Spinal cord (tissue), 9 donors: ENCODE measurements at regions not wholly inside any gene's neighbourhood (a gene's known extent, or its start where the extent isn't known, plus 50 kb on each side); places are given as distances from the start of the nearest gene placed in this dataset.
A peak's percentile ranks its signal among the peaks of the same experiment; 100 is the strongest.

Source experiments
- DNase-seq, 6 donors: peaks; one replicate each; pipeline versions ENCODE4 v3.0.0 to v3.0.0-alpha.2; 2013 to 2015; ENCODE audit warnings: low spot score in 6 of 6, low read depth in 4 of 6
- H3K27ac ChIP-seq: one replicate; pipeline ENCODE4 v1.5.1; 2013; ENCODE audit warnings: low read depth, low read length, control low read depth
- H3K27me3 ChIP-seq: one replicate; pipeline ENCODE4 v1.6.1; 2013; ENCODE audit warnings: low read length; ENCODE audit not compliant: control insufficient read depth, insufficient read depth
- H3K36me3 ChIP-seq: one replicate; pipeline ENCODE4 v1.6.1; 2013; ENCODE audit warnings: low read length; ENCODE audit not compliant: control insufficient read depth, insufficient read depth
- H3K4me1 ChIP-seq: one replicate; pipeline ENCODE4 v1.6.1; 2013; ENCODE audit warnings: low read length; ENCODE audit not compliant: control insufficient read depth, insufficient read depth
- H3K4me3 ChIP-seq: one replicate; pipeline ENCODE4 v1.5.1; 2013; ENCODE audit warnings: low read depth, low read length, control low read depth
- H3K9me3 ChIP-seq: one replicate; pipeline ENCODE4 v1.6.1; 2013; ENCODE audit warnings: low read length; ENCODE audit not compliant: control insufficient read depth, insufficient read depth
- WGBS: methylation state at CpG from one replicate; pipeline ENCODE4 v1.1.5; 2013; ENCODE audit warnings: missing lambda C conversion rate; ENCODE audit not compliant: insufficient coverage; 5-methylcytosine and 5-hydroxymethylcytosine counted together
- donor health status: healthy.

DNA sequence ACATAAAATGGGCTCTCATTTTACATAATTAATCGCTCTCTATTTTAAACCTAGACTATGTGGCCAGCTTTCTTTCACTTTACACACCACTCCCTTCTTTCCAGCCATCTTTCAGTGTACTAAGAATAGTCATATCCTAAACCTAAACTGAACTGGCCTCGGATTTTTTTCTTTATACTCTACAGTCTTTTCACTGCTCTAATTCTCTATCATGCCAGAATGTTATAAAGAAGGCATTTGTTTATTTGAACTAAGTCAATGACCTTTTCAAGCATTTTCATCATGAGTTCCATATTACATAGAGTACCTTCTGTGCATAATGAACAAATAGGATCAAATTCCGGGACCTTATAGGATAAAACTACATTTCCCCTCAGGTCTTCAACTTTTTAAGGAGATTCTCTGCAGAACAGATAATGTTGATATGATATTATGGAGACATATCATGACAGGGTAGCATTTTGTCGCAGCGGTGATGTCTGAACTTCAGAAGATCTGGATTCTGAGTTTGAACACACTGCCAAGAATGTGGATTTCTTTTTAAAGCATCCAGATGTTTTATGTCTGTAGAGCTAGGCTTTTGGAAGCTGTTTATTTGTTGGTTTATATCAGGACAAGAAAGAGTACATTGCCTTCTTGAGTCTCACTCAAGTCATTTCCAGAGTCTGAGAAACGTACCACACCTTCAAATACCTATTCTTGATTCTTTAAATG lies 1047.3 kb downstream of the MCTP2 start:
- WGBS: 94% methylated on average over 3 of the region's 6 CpGs
- H3K4me1 ChIP-seq: no peaks in the 10 kb centered on the region
- no peak for DNase-seq
- no peak overlapping the region for H3K4me3 ChIP-seq
- no peaks in the 10 kb centered on the region for H3K9me3 ChIP-seq
- no peaks in the 10 kb centered on the region for H3K27me3 ChIP-seq
- H3K27ac ChIP-seq: peak overlapping the region; percentile 3
- H3K36me3 ChIP-seq: no peaks in the 10 kb centered on the region

DNA sequence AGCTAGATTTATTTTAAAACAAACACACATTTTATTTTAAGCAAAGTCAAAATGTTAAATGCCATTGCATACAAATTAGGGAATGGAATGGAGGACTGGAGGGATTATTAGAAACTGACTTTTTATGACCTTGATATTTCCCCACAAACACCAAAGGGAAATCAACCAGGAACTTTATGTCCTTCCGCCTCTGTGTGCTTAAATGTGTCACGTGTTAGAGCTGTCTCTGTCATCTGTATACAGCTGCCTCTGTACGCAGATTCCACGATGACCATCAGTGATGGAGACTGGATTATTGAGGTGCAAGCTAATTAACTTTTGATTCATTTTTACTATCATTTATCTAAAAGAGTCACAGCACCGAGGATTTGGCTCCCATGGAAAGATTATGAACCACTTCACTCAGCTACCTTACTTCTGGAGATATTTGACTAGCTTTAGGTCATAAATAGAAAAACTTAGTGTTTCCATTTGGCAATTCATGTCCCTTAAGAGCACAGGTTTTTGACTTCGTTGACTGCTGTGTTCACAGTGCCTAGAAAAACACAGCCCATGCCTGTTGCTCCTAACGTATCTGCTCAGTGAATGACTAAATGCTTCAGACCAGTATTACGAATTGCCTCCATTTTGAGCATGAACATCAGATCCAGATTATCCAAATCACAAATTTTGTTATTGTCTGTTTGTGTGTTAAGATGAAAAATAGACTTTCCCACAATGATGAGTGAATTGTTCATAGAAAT lies 1048.1 kb downstream of the MCTP2 start:
- Histone ChIP-seq H3K27ac (no peak overlapping the region), H3K9me3 (no peaks in the 10 kb centered on the region), H3K4me3 (no peak overlapping the region), H3K36me3 (no peaks in the 10 kb centered on the region), H3K4me1 (no peaks in the 10 kb centered on the region), H3K27me3 (no peaks in the 10 kb centered on the region)
- no peak for DNase-seq
- WGBS: 100% methylated on average over 1 of the region's 8 CpGs

DNA sequence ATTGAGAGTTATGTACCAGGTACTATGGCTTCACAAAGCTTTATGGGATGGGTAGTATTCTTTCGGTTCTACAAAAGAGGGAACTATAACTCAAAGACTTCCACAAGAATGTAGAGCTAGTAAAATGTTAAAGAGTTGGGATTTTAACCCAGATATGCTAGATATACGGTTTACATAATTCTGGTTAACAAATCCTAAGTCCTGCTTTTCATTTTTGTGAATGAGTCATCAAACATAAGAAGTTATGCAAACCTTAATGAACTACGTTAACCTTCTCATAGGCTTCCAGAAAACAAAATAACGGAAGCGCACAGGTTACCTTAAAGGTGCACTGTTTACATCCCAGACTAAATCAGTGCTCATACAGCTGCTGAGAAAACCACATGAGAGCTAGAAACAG lies 1049.3 kb downstream of the MCTP2 start:
- WGBS: no CpG with 5 or more reads among the region's 5 CpGs
- H3K27me3 ChIP-seq: no peaks in the 10 kb centered on the region
- H3K36me3 ChIP-seq: no peaks in the 10 kb centered on the region
- H3K27ac ChIP-seq: no peak overlapping the region
- no peak for DNase-seq
- H3K4me3 ChIP-seq: no peak overlapping the region
- H3K4me1 ChIP-seq: peaks cover 5% of the 10 kb centered on the region
- H3K9me3 ChIP-seq: no peaks in the 10 kb centered on the region

DNA sequence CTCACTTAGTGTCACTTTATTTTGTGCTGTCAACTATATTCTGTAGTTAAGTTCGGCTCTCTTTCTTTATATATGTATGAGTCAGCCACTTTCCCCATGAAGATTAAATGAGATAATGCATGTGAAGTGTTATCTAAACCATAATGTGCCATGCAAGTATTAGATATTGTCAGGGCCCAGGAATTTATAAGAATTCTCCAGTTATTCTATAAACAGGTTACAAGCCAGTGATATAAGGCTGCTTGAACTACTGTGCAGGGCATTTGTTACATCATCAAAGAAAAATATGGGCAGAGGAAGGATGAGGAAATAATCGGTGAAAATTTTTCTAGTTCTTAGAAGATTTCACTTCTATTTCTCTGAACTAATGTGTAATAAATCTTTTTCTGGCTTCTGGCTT lies 1049.0 kb upstream of the NR2F2 start:
- peaks cover 8% of the 10 kb centered on the region for H3K4me1 ChIP-seq
- no peak overlapping the region for H3K27ac ChIP-seq
- DNase-seq: no peak
- H3K27me3 ChIP-seq: no peaks in the 10 kb centered on the region
- H3K9me3 ChIP-seq: no peaks in the 10 kb centered on the region
- no peaks in the 10 kb centered on the region for H3K36me3 ChIP-seq
- no peak overlapping the region for H3K4me3 ChIP-seq
- no CpG with 5 or more reads among the region's 2 CpGs for WGBS

DNA sequence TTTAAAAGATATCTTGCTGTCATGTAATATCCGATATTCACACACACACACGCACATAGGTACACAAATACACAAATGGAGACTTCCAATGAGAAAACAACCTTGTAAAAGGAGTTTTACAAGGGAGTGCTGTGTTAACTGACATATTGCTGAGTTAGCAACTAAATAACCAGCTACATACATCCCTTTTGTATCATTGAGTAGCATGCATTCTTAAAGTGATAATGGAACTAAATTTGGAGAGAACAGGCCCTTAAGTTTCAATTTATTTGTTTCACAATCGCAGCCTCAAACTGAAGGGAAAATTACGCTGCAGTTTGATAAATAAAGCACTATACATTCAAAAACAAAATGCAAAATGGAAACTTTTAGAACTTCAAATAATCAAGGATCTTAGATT lies 1046.0 kb upstream of the NR2F2 start:
- peaks cover 21% of the 10 kb centered on the region for H3K4me1 ChIP-seq
- peaks cover 5% of the 10 kb centered on the region for H3K27me3 ChIP-seq
- no peak for DNase-seq
- H3K36me3 ChIP-seq: no peaks in the 10 kb centered on the region
- H3K9me3 ChIP-seq: no peaks in the 10 kb centered on the region
- no peak overlapping the region for H3K4me3 ChIP-seq
- H3K27ac ChIP-seq: peak overlapping the region; percentile 93
- WGBS: no CpG with 5 or more reads among the region's 4 CpGs

DNA sequence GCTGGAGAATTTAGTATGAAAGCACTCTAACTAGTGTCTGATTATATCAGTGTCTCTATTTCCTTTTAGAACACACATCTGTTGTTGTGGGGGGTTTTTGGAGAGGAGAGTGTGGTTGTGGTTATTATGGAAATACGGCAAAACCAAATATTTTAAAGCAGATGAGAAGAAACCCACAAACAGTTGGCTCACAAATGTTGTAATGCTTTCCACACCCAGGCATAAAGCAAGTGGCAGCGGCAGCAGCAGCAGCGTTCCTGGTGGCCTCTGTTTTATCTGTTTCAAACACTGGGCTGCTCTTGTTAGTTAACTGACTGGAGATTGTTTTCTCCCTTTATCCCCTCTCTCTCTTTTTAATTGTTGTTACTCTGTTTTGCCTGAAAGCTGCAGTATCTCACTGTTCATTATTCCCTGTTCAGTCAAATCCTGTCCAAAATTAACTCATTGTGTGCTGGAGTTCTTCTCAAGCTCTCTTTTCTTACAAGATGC lies 1045.5 kb upstream of the NR2F2 start:
- no peaks in the 10 kb centered on the region for H3K9me3 ChIP-seq
- H3K36me3 ChIP-seq: no peaks in the 10 kb centered on the region
- DNase-seq: peak in 2 of 6 donors; percentile 86 to 90
- peaks cover 5% of the 10 kb centered on the region for H3K27me3 ChIP-seq
- H3K4me1 ChIP-seq: peaks cover 21% of the 10 kb centered on the region
- 0% methylated on average over 1 of the region's 3 CpGs for WGBS
- peak overlapping the region; percentile 10 for H3K4me3 ChIP-seq
- peak overlapping the region; percentile 93 for H3K27ac ChIP-seq

DNA sequence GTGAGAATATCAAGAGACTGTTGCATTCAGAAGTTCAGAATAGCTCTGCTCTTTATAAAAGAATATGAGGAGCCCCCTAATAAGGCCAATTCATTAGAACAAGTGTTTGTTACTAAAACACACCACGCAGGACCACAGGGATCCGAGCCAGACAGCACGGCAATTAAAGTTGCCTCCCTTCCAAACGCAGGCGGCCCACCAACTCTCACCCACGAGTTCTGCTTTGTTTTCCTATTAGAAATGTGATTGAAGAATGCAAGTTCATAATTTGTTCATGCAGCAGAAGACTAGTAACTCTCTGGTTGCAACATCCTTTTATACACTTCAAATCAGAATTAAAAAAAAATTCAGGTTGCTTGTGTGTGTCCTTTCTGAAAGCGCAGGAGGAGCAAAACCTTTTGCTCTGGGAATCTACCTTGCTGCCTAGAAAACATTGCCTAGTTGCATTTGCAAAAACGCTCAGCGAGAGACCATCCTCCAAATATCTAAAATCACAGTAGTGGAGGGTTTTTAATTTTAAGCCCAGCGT lies 1044.1 kb upstream of the NR2F2 start:
- no peaks in the 10 kb centered on the region for H3K36me3 ChIP-seq
- no peaks in the 10 kb centered on the region for H3K9me3 ChIP-seq
- H3K27me3 ChIP-seq: peaks cover 9% of the 10 kb centered on the region
- peak in 2 of 6 donors; percentile 40 to 47 for DNase-seq
- no peak overlapping the region for H3K4me3 ChIP-seq
- H3K4me1 ChIP-seq: peaks cover 21% of the 10 kb centered on the region
- peak overlapping the region; percentile 93 for H3K27ac ChIP-seq
- WGBS: no CpG with 5 or more reads among the region's 10 CpGs

DNA sequence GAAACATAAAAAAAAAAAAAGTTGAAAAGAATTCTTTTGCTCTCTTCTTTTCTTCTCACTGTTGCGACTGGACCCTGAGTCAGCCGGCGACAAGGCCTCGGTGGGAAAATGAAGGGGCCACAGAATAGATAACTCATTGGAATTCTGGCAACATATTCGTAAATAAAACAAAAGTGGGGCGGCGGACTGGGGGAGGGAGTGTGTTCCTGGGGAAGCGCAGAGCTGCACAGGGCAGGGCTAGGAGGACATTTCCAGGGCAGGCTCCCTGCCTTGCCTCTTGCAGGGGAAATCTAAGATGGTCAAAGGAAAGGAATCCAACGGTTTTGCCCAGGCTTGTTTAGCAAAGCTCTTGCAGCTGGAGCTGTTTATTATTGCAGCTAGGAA lies 1042.8 kb upstream of the NR2F2 start:
- DNase-seq: peak in 2 of 6 donors; percentile 70 to 72
- H3K36me3 ChIP-seq: no peaks in the 10 kb centered on the region
- H3K27ac ChIP-seq: peak overlapping the region; percentile 93
- 41% methylated on average over 4 of the region's 9 CpGs for WGBS
- H3K4me1 ChIP-seq: peaks cover 22% of the 10 kb centered on the region
- peaks cover 9% of the 10 kb centered on the region for H3K27me3 ChIP-seq
- peak overlapping the region; percentile 16 for H3K4me3 ChIP-seq
- no peaks in the 10 kb centered on the region for H3K9me3 ChIP-seq

DNA sequence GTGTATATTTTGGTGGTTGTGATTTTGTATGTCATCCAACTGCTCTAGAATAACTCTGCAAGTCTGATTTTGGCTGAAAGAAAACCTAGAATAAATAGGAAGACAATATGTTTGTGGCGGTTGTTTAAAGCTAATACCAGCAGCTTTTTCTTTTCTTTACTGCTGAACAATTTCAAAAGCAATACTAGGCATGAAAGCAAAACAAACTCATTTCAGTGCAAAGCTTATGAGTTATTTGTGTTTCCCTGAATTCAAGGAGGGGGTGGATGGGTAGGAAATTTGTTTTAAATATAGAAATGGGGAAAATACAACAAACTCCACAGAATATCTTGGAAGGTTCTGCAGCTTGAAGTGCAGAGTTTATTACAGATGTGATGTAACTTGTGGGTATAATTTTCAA lies 1041.9 kb upstream of the NR2F2 start:
- Histone ChIP-seq H3K27ac (peak overlapping the region; percentile 93), H3K27me3 (peaks cover 9% of the 10 kb centered on the region), H3K9me3 (no peaks in the 10 kb centered on the region), H3K36me3 (no peaks in the 10 kb centered on the region), H3K4me3 (no peak overlapping the region), H3K4me1 (peaks cover 26% of the 10 kb centered on the region)
- DNase-seq: no peak
- no CpG with 5 or more reads among the region's 1 CpG for whole genome bisulfite sequencing
